DND-41 (cell line): ENCODE measurements at regions not wholly inside any gene's neighbourhood (a gene's known extent, or its start where the extent isn't known, plus 50 kb on each side); places are given as distances from the start of the nearest gene placed in this dataset.

Experiments
- ATAC-seq: fragments of 200-7000 bp; cut with Tn5 transposase; 3 replicates; pipeline ENCODE4 v1.9.1; 2021; ENCODE audit warnings: low read depth; ENCODE audit not compliant: insufficient read depth
- DNase-seq: peaks from one replicate; pipeline ENCODE4 v3.0.0-alpha.2; 2020
- H2AFZ ChIP-seq: 2 replicates; pipeline ENCODE4 v1.6.0; 2012; ENCODE audit warnings: low read depth, low read length
- H3K27ac ChIP-seq: 2 replicates; pipeline ENCODE4 v1.5.1; 2012; ENCODE audit warnings: low read length, inconsistent platforms
- H3K27me3 ChIP-seq: fragments of 200-600 bp; sonication (generic); 2 replicates; pipeline ENCODE4 v1.6.0; 2012; ENCODE audit warnings: low read length, mild to moderate bottlenecking, inconsistent platforms; ENCODE audit not compliant: insufficient read depth, poor library complexity
- H3K36me3 ChIP-seq: 2 replicates; pipeline ENCODE4 v1.5.1; 2012; ENCODE audit warnings: low read length, inconsistent platforms; ENCODE audit not compliant: insufficient read depth
- H3K4me1 ChIP-seq: 2 replicates; pipeline ENCODE4 v1.5.1; 2012; ENCODE audit warnings: mild to moderate bottlenecking, low read length; ENCODE audit not compliant: insufficient read depth
- H3K4me2 ChIP-seq: 2 replicates; pipeline ENCODE4 v1.6.0; 2012; ENCODE audit warnings: mild to moderate bottlenecking, moderate library complexity, low read length, inconsistent platforms; ENCODE audit not compliant: insufficient read depth
- H3K4me3 ChIP-seq, 2 experiments: fragments of 200-600 bp in 1 of 2; shearing (Covaris generic) in 1 of 2; 2 replicates each; pipeline ENCODE4 v1.5.1; 2012 to 2016; ENCODE audit warnings: inconsistent platforms in 2 of 2, low read length in 2 of 2, mild to moderate bottlenecking in 2 of 2, low read depth in 1 of 2, moderate library complexity in 1 of 2
- H3K79me2 ChIP-seq: 2 replicates; pipeline ENCODE4 v1.6.0; 2012; ENCODE audit warnings: low read length, inconsistent platforms; ENCODE audit not compliant: insufficient read depth
- H3K9ac ChIP-seq: 2 replicates; pipeline ENCODE4 v1.6.0; 2012; ENCODE audit warnings: low read depth, mild to moderate bottlenecking, inconsistent platforms, low read length, moderate library complexity
- H3K9me3 ChIP-seq: 2 replicates; pipeline ENCODE4 v1.5.1; 2012; ENCODE audit warnings: low read length, moderate library complexity, mild to moderate bottlenecking, inconsistent platforms; ENCODE audit not compliant: insufficient read depth, severe bottlenecking
- H4K20me1 ChIP-seq: 2 replicates; pipeline ENCODE4 v1.6.0; 2012; ENCODE audit warnings: low read length; ENCODE audit not compliant: insufficient read depth
- CTCF ChIP-seq: IDR thresholded peaks from 2 replicates; pipeline ENCODE4 v1.5.1; 2012; ENCODE audit warnings: borderline replicate concordance, low read length, moderate library complexity, mild to moderate bottlenecking; ENCODE audit not compliant: poor library complexity, severe bottlenecking; ENCODE audit errors: extremely low read depth
- EZH2 ChIP-seq: IDR thresholded peaks from 3 replicates; pipeline ENCODE4 v1.6.1; 2012; ENCODE audit warnings: borderline replicate concordance, low read depth, mild to moderate bottlenecking, moderate library complexity, low read length, inconsistent platforms; ENCODE audit not compliant: severe bottlenecking

GRCh38 chr6:7050872-7051779 is 56.6 kb upstream of the RREB1 start:
- peak overlapping the region; percentile 99 for H3K4me2 ChIP-seq
- H3K36me3 ChIP-seq: no peaks in the 10 kb centered on the region
- peak overlapping the region; percentile 86; the same call in 1 of the 2 replicates for H2AFZ ChIP-seq
- no peaks in the 10 kb centered on the region for H3K79me2 ChIP-seq
- H3K4me1 ChIP-seq: peaks cover 26% of the 10 kb centered on the region
- H3K9me3 ChIP-seq: no peaks in the 10 kb centered on the region
- ATAC-seq (no peak), DNase-seq (no peak)
- no peak for TF ChIP-seq CTCF
- TF ChIP-seq EZH2: no peak
- H3K27ac ChIP-seq: 0 out of 2 replicates have a peak overlapping the region, but pooled peaks have one; percentile 75
- peak overlapping the region; percentile 54 to 70; a peak in 2 of 4 replicates for H3K4me3 ChIP-seq
- no peaks in the 10 kb centered on the region; the same call in 1 of the 2 replicates for H4K20me1 ChIP-seq
- H3K9ac ChIP-seq: peak overlapping the region; percentile 61; the same call in 1 of the 2 replicates
- H3K27me3 ChIP-seq: no peaks in the 10 kb centered on the region

GRCh38 chr6:7051780-7052442 is 55.9 kb upstream of the RREB1 start:
- no peaks in the 10 kb centered on the region for H3K27me3 ChIP-seq
- H3K79me2 ChIP-seq: no peaks in the 10 kb centered on the region
- H2AFZ ChIP-seq: peak overlapping the region; percentile 86
- peak overlapping the region; percentile 99 for H3K4me2 ChIP-seq
- TF ChIP-seq CTCF (no peak), EZH2 (no peak)
- H3K4me1 ChIP-seq: peaks cover 26% of the 10 kb centered on the region
- peak; percentile 83 for DNase-seq
- no peaks in the 10 kb centered on the region; the same call in 1 of the 2 replicates for H4K20me1 ChIP-seq
- peak overlapping the region; percentile 54 to 70; a peak in 3 of 4 replicates for H3K4me3 ChIP-seq
- no peaks in the 10 kb centered on the region for H3K9me3 ChIP-seq
- H3K27ac ChIP-seq: peak overlapping the region; percentile 75
- no peaks in the 10 kb centered on the region for H3K36me3 ChIP-seq
- peak overlapping the region; percentile 61 for H3K9ac ChIP-seq
- ATAC-seq: peak; percentile 88

- TF ChIP-seq CTCF (peak; percentile 9), EZH2 (no peak)
- Histone ChIP-seq H3K4me1 (peaks cover 26% of the 10 kb centered on the region), H3K4me2 (peak overlapping the region; percentile 99), H3K27ac (0 out of 2 replicates have a peak overlapping the region, but pooled peaks have one; percentile 41), H3K4me3 (peak overlapping the region in 1 of 2 experiments; percentile 70; a peak in 3 of 4 replicates), H3K27me3 (no peaks in the 10 kb centered on the region), H3K79me2 (no peaks in the 10 kb centered on the region), H4K20me1 (no peaks in the 10 kb centered on the region; the same call in 1 of the 2 replicates), H3K36me3 (no peaks in the 10 kb centered on the region), H3K9me3 (no peaks in the 10 kb centered on the region), H3K9ac (peak overlapping the region; percentile 61), H2AFZ (peak overlapping the region; percentile 37)
- DNase-seq: peak; percentile 74
- ATAC-seq: peak; percentile 69
Observed at GRCh38 chr6:7052443-7053011, 55.2 kb upstream of the RREB1 start.
